ENCODE measurements at regions not wholly inside any gene's neighbourhood (a gene's known extent, or its start where the extent isn't known, plus 50 kb on each side); places are given as distances from the start of the nearest gene placed in this dataset.

- peak; percentile 20 to 58 (median 35) for DNase-seq
These were observed 56.1 kb upstream of the DYRK2 start for GRCh38 chr12:67592228-67593011.

- no peak for DNase-seq
These were observed 55.5 kb upstream of the DYRK2 start for GRCh38 chr12:67593041-67593440.

GRCh38 chr12:67593461-67594330, 54.8 kb upstream of the DYRK2 start:
- no peak for DNase-seq

GRCh38 chr12:67594888-67595287, 53.7 kb upstream of the DYRK2 start:
- no peak for DNase-seq

GRCh38 chr12:67595365-67595764, 53.2 kb upstream of the DYRK2 start:
- DNase-seq = no peak

- DNase-seq = no peak
These were observed 49.9 kb upstream of the DYRK2 start for GRCh38 chr12:67598598-67598997.
